T-helper 22 cell (primary cell): ENCODE measurements at regions not wholly inside any gene's neighbourhood (a gene's known extent, or its start where the extent isn't known, plus 50 kb on each side); places are given as distances from the start of the nearest gene placed in this dataset.

Source experiments
- DNase-seq: peaks from one replicate; pipeline ENCODE4 v3.0.0-alpha.2; 2020; ENCODE audit warnings: low read depth

GRCh38 chr3:22593638-22594037 lies 609.5 kb upstream of the UBE2E2 start:
- no peak for DNase-seq

- DNase-seq: no peak
Observed at GRCh38 chr3:22594990-22595389, 608.1 kb upstream of the UBE2E2 start.

- DNase-seq: no peak
Observed at GRCh38 chr3:22606461-22606860, 596.7 kb upstream of the UBE2E2 start.

GRCh38 chr3:22606938-22607337 lies 596.2 kb upstream of the UBE2E2 start:
- DNase-seq: no peak

- no peak for DNase-seq
Observed at GRCh38 chr3:22608093-22608492, 595.0 kb upstream of the UBE2E2 start.

GRCh38 chr3:22608721-22609120 lies 594.4 kb upstream of the UBE2E2 start:
- no peak for DNase-seq

- no peak for DNase-seq
Observed at GRCh38 chr3:22609139-22609538, 594.0 kb upstream of the UBE2E2 start.

GRCh38 chr3:22612927-22613326 lies 590.2 kb upstream of the UBE2E2 start:
- no peak for DNase-seq

- DNase-seq: no peak
Observed at GRCh38 chr3:22615790-22616189, 587.3 kb upstream of the UBE2E2 start.

- DNase-seq: no peak
Observed at GRCh38 chr3:22617372-22617771, 585.8 kb upstream of the UBE2E2 start.

- no peak for DNase-seq
Observed at GRCh38 chr3:22620498-22620897, 582.6 kb upstream of the UBE2E2 start.

- no peak for DNase-seq
Observed at GRCh38 chr3:22621205-22621809, 581.8 kb upstream of the UBE2E2 start.

- no peak for DNase-seq
Observed at GRCh38 chr3:22627993-22628499, 575.1 kb upstream of the UBE2E2 start.

- no peak for DNase-seq
Observed at GRCh38 chr3:22632536-22632935, 570.6 kb upstream of the UBE2E2 start.

GRCh38 chr3:22634433-22634832 lies 568.7 kb upstream of the UBE2E2 start:
- no peak for DNase-seq

GRCh38 chr3:22659651-22660475 lies 543.3 kb upstream of the UBE2E2 start:
- DNase-seq: no peak

GRCh38 chr3:22660606-22661005 lies 542.5 kb upstream of the UBE2E2 start:
- DNase-seq: no peak

GRCh38 chr3:22661121-22661700 lies 541.9 kb upstream of the UBE2E2 start:
- DNase-seq: no peak

- no peak for DNase-seq
Observed at GRCh38 chr3:22665528-22665927, 537.6 kb upstream of the UBE2E2 start.

- no peak for DNase-seq
Observed at GRCh38 chr3:22666736-22667135, 536.4 kb upstream of the UBE2E2 start.

- no peak for DNase-seq
Observed at GRCh38 chr3:22671848-22672247, 531.3 kb upstream of the UBE2E2 start.

- no peak for DNase-seq
Observed at GRCh38 chr3:22684739-22685138, 518.4 kb upstream of the UBE2E2 start.

- DNase-seq: no peak
Observed at GRCh38 chr3:22685597-22685996, 517.5 kb upstream of the UBE2E2 start.
